Right lobe of liver (tissue), 6 donors: ENCODE measurements at regions not wholly inside any gene's neighbourhood (a gene's known extent, or its start where the extent isn't known, plus 50 kb on each side); places are given as distances from the start of the nearest gene placed in this dataset.

Experiments used
- ATAC-seq, 4 donors: fragments of 200-7000 bp; cut with Tn5 transposase; one replicate each; pipeline ENCODE4 v1.9.1; 2020; ENCODE audit warnings: mild to moderate bottlenecking in 4 of 4, moderate library complexity in 4 of 4
- DNase-seq, 3 donors: peaks; one replicate each; pipeline ENCODE4 v3.0.0-alpha.2; 2020
- H3K27ac ChIP-seq, 3 donors: fragments of 200-600 bp; one replicate each; pipeline ENCODE4 v1.8.0; 2022
- H3K27me3 ChIP-seq, 2 donors: fragments of 200-600 bp; one replicate each; pipeline ENCODE4 v1.8.0; 2022
- H3K36me3 ChIP-seq, 4 donors: fragments of 200-600 bp; sonication (generic) in 1 of 4; one replicate each; pipeline versions ENCODE4 v1.5.1 to v1.8.0; 2017 to 2022; ENCODE audit warnings: control low read depth in 1 of 4
- H3K4me1 ChIP-seq, 4 donors: fragments of 200-600 bp; sonication (generic) in 1 of 4; one replicate each; pipeline versions ENCODE4 v1.5.1 to v1.8.0; 2017 to 2022; ENCODE audit warnings: control low read depth in 1 of 4
- H3K4me3 ChIP-seq, 3 donors: fragments of 200-600 bp; one replicate each; pipeline ENCODE4 v1.8.0; 2022
- H3K9me3 ChIP-seq, 4 donors: fragments of 200-600 bp; sonication (generic) in 1 of 4; one replicate each; pipeline versions ENCODE4 v1.5.1 to v1.8.0; 2017 to 2022; ENCODE audit warnings: control low read depth in 1 of 4
- POLR2A ChIP-seq: fragments of 450-650 bp; IDR thresholded peaks from one replicate; pipeline ENCODE4 v1.6.1; 2017; ENCODE audit warnings: antibody characterized with exemption, mild to moderate bottlenecking
- WGBS: methylation state at CpG from one replicate; pipeline ENCODE4 v1.1.6; 2018; ENCODE audit warnings: low coverage, low lambda C conversion rate; ENCODE audit not compliant: insufficient coverage; ENCODE audit errors: missing lambda C conversion rate; 5-methylcytosine and 5-hydroxymethylcytosine counted together
- intact Hi-C, 2 donors: fragments of 100-400 bp; cut with DNase I; formaldehyde crosslinking; loops; one replicate each; pipeline versions ENCODE4 v1.11.2 to v1.14.1; 2022
- TF ChIP-seq, protein P1 (sequence below), 4 donors: fragments of 200-600 bp in 3 of 4; fragments of 450-650 bp in 1 of 4; IDR thresholded peaks; one replicate each; pipeline versions ENCODE4 v1.5.1 to v1.8.0; 2016 to 2022; ENCODE audit warnings: antibody characterized with exemption in 4 of 4, mild to moderate bottlenecking in 2 of 4
- donor health status: DM: no; HTN: yes; CAD: no.
- donor health status: DM: no; HTN: no; CAD: no.
- donor health status: DM: no; HTN: no; CAD: no.
- donor health status: DM: no; HTN: yes; CAD: no.
- donor health status: DM: no; HTN: yes; CAD: no.

DNA sequence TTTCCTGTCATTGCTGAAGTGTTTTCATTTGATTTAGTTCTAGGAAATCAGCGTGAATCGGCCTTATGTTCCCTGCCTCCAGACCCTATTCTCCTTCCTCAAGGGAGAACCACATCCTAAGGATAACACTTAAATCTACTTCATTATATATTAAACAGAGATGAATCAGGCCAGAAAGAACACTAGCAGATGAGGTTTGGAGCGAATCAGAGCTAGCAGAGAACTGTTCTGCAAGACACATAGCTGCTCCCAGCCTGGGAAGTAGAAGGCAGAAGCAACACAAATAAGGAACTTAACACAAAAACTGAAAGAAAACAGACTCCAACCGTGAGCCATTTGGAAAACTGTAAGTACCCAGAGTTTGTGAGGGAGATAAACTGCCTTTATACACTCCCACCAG, 718.2 kb downstream of the SEMA5A start:
- TF ChIP-seq, protein P1, sequence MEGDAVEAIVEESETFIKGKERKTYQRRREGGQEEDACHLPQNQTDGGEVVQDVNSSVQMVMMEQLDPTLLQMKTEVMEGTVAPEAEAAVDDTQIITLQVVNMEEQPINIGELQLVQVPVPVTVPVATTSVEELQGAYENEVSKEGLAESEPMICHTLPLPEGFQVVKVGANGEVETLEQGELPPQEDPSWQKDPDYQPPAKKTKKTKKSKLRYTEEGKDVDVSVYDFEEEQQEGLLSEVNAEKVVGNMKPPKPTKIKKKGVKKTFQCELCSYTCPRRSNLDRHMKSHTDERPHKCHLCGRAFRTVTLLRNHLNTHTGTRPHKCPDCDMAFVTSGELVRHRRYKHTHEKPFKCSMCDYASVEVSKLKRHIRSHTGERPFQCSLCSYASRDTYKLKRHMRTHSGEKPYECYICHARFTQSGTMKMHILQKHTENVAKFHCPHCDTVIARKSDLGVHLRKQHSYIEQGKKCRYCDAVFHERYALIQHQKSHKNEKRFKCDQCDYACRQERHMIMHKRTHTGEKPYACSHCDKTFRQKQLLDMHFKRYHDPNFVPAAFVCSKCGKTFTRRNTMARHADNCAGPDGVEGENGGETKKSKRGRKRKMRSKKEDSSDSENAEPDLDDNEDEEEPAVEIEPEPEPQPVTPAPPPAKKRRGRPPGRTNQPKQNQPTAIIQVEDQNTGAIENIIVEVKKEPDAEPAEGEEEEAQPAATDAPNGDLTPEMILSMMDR (IDR thresholded peaks at IDR 0.05) = no peak
- TF ChIP-seq POLR2A = no peak
- H3K4me1 ChIP-seq = no peaks in the 10 kb centered on the region
- no peaks in the 10 kb centered on the region for H3K9me3 ChIP-seq
- H3K27ac ChIP-seq = no peak overlapping the region
- intact Hi-C loops = no loop called here
- no peaks in the 10 kb centered on the region for H3K27me3 ChIP-seq
- no peak overlapping the region for H3K4me3 ChIP-seq
- ATAC-seq (no peak), DNase-seq (no peak)
- H3K36me3 ChIP-seq = no peaks in the 10 kb centered on the region
- 38% methylated on average over 4 of the region's 4 CpGs for WGBS

DNA sequence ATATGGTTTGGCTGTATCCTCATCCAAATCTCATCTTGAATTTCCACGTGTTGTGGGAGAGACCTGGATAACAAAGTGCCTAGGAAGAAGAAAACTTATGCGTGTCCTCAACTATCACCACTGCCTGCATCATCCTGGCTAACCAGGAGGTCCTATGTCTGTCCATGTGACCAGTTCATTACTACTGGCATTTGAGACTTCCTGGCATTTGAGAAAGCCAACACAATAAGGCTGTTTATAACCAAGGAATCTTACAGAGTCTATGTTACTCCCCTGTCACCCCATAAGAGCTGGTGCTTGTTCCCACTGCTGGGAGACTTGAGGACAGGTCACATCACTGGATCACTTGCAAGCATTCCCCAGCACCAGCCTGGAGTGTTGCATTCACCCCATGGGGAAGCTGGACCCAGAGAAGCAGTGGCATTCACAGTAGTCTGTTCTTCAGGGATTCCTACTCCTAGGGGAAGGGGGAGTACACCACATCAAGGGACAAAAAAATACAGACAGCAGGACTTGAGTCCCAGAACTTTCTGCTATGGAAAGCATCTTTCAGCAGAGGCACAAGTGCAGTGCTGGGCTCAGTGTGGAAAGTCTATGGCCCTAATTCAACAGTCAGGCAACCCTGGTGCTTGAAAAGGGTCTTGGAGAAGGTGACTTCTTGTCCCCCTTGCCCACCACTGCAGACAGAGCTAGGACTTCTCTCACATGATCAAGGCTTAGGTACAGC, 717.1 kb downstream of the SEMA5A start:
- intact Hi-C loops = no loop called here
- H3K36me3 ChIP-seq = no peaks in the 10 kb centered on the region
- DNase-seq = no peak
- no peak overlapping the region for H3K4me3 ChIP-seq
- WGBS = 29% methylated on average over 2 of the region's 2 CpGs
- no peaks in the 10 kb centered on the region for H3K4me1 ChIP-seq
- H3K9me3 ChIP-seq = no peaks in the 10 kb centered on the region
- H3K27me3 ChIP-seq = no peaks in the 10 kb centered on the region
- TF ChIP-seq, protein P1 (IDR thresholded peaks at IDR 0.05) = no peak
- TF ChIP-seq POLR2A = no peak
- no peak overlapping the region for H3K27ac ChIP-seq
- ATAC-seq = no peak

DNA sequence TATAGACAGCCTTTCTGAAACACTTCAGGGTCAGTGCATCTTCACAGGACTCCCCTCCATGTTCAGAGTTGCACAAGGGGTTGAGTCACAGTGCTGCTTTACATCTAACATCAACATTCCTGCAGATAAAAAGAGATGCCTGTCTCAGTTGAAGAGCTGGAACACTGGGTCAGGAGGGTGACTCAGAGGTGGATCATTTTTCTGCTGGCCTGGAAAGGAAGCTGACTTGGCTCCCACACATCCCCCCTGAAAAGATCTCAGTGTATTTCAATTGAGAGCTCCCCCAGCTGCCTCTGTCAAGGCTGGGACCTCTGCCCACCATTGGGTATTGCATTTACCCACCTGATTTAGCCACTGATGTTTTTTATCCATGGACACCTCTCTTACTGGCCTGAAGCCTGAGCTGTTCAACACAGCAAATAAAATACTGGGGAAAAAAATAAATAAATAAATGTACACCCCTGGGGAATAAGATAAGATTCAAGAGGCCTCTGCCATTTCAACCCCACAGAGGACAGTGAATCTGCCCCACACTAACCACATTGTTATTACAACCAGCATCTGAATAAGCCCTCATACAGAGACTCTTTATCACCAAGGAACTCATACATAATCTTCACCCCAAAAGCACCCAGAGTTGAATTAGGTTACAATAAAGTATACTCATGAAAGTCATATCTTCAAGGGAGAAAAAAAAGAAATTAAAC, 716.4 kb downstream of the SEMA5A start:
- Histone ChIP-seq H3K36me3 (no peaks in the 10 kb centered on the region), H3K4me1 (no peaks in the 10 kb centered on the region), H3K27me3 (no peaks in the 10 kb centered on the region), H3K27ac (no peak overlapping the region), H3K4me3 (no peak overlapping the region), H3K9me3 (no peaks in the 10 kb centered on the region)
- intact Hi-C loops = no loop called here
- peak in 1 of 4 donors; percentile 18 for ATAC-seq
- no peak for TF ChIP-seq POLR2A
- TF ChIP-seq, protein P1 (IDR thresholded peaks at IDR 0.05) = no peak
- no peak for DNase-seq

DNA sequence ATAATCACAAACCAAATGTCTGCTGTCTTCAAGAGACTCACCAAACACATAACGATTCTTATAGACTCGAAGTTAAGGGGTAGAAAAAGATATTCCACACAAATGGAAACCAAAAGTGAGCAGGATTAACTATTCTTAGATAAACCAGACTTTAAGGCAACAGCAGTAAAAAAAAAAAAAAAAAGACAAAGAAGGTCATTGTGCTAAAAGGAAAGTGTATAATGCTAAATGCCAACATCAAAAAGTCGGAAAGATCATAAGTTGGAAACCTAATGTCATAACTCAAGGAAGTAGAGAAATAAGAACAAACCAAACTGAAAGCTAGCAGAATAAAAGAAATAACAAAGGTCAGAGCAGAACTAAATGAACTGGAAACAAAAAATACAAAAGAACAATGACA, 714.6 kb downstream of the SEMA5A start:
- no peak overlapping the region for H3K27ac ChIP-seq
- ATAC-seq = no peak
- TF ChIP-seq POLR2A = no peak
- TF ChIP-seq, protein P1 (IDR thresholded peaks at IDR 0.05) = no peak
- no peaks in the 10 kb centered on the region for H3K27me3 ChIP-seq
- 32% methylated on average over 3 of the region's 3 CpGs for WGBS
- H3K4me1 ChIP-seq = no peaks in the 10 kb centered on the region
- intact Hi-C loops = no loop called here
- DNase-seq = no peak
- H3K9me3 ChIP-seq = no peaks in the 10 kb centered on the region
- H3K36me3 ChIP-seq = no peaks in the 10 kb centered on the region
- H3K4me3 ChIP-seq = no peak overlapping the region
